Brain pericyte (primary cell): ENCODE measurements at regions not wholly inside any gene's neighbourhood (a gene's known extent, or its start where the extent isn't known, plus 50 kb on each side); places are given as distances from the start of the nearest gene placed in this dataset.

Experiments used
- DNase-seq: peaks from one replicate; pipeline ENCODE4 v3.0.0-alpha.2; 2012; ENCODE audit warnings: low read depth, low spot score

- DNase-seq = no peak
These were observed 54.0 kb upstream of the CWC22 start for GRCh38 chr2:180061085-180061484.

- no peak for DNase-seq
These were observed 51.9 kb upstream of the CWC22 start for GRCh38 chr2:180058993-180059392.

- no peak for DNase-seq
These were observed 50.8 kb upstream of the CWC22 start for GRCh38 chr2:180057706-180058412.
